HS-5 (cell line): ENCODE measurements at regions not wholly inside any gene's neighbourhood (a gene's known extent, or its start where the extent isn't known, plus 50 kb on each side); places are given as distances from the start of the nearest gene placed in this dataset.

Experiments used
- DNase-seq: peaks from one replicate; pipeline ENCODE4 v3.0.0-alpha.2; 2012; ENCODE audit warnings: low read depth

- DNase-seq: no peak
Observed at GRCh38 chr12:118467641-118468305, 91.4 kb downstream of the SUDS3 start.

GRCh38 chr12:118472940-118473339 is 96.6 kb downstream of the SUDS3 start:
- DNase-seq: no peak

GRCh38 chr12:118480235-118480634 is 103.9 kb downstream of the SUDS3 start:
- no peak for DNase-seq

GRCh38 chr12:118488034-118488433 is 111.7 kb downstream of the SUDS3 start:
- DNase-seq: no peak

GRCh38 chr12:118493962-118494361 is 117.6 kb downstream of the SUDS3 start:
- DNase-seq: no peak

GRCh38 chr12:118494776-118495175 is 118.4 kb downstream of the SUDS3 start:
- no peak for DNase-seq

GRCh38 chr12:118495296-118495695 is 118.9 kb downstream of the SUDS3 start:
- no peak for DNase-seq

- no peak for DNase-seq
Observed at GRCh38 chr12:118498171-118498570, 121.8 kb downstream of the SUDS3 start.

GRCh38 chr12:118500299-118500698 is 123.9 kb downstream of the SUDS3 start:
- DNase-seq: no peak

- no peak for DNase-seq
Observed at GRCh38 chr12:118501489-118501888, 125.1 kb downstream of the SUDS3 start.

GRCh38 chr12:118503476-118503875 is 127.1 kb downstream of the SUDS3 start:
- DNase-seq: no peak

- DNase-seq: no peak
Observed at GRCh38 chr12:118512669-118513068, 136.3 kb downstream of the SUDS3 start.

GRCh38 chr12:118513611-118514010 is 137.3 kb downstream of the SUDS3 start:
- no peak for DNase-seq

- no peak for DNase-seq
Observed at GRCh38 chr12:118514297-118514696, 137.9 kb downstream of the SUDS3 start.

- DNase-seq: no peak
Observed at GRCh38 chr12:118520214-118521035, 144.1 kb downstream of the SUDS3 start.

- no peak for DNase-seq
Observed at GRCh38 chr12:118521036-118521370, 144.6 kb downstream of the SUDS3 start.

- no peak for DNase-seq
Observed at GRCh38 chr12:118524446-118524845, 148.1 kb downstream of the SUDS3 start.

- no peak for DNase-seq
Observed at GRCh38 chr12:118525216-118525615, 148.9 kb downstream of the SUDS3 start.

- DNase-seq: no peak
Observed at GRCh38 chr12:118526255-118527095, 150.1 kb downstream of the SUDS3 start.

GRCh38 chr12:118527310-118527709 is 151.0 kb downstream of the SUDS3 start:
- no peak for DNase-seq

- DNase-seq: no peak
Observed at GRCh38 chr12:118528625-118529024, 152.3 kb downstream of the SUDS3 start.

- no peak for DNase-seq
Observed at GRCh38 chr12:118534003-118534402, 157.6 kb downstream of the SUDS3 start.
